Fibroblast of lung (primary cell): ENCODE measurements at regions not wholly inside any gene's neighbourhood (a gene's known extent, or its start where the extent isn't known, plus 50 kb on each side); places are given as distances from the start of the nearest gene placed in this dataset.

Source experiments
- DNase-seq, 2 donors: peaks; one replicate each; pipeline versions ENCODE4 v3.0.0 to v3.0.0-alpha.2; 2010; ENCODE audit warnings: low read depth in 2 of 2
- H2AFZ ChIP-seq: 2 replicates; pipeline ENCODE4 v1.5.1; 2012; ENCODE audit warnings: low read length, control low read depth, inconsistent platforms
- H3K27ac ChIP-seq: 2 replicates; pipeline ENCODE4 v1.5.1; 2011; ENCODE audit warnings: low read length, control low read depth; ENCODE audit not compliant: insufficient read depth
- H3K27me3 ChIP-seq: 2 replicates; pipeline ENCODE4 v1.5.1; 2011; ENCODE audit warnings: mild to moderate bottlenecking, low read length; ENCODE audit not compliant: control insufficient read depth, insufficient read depth
- H3K36me3 ChIP-seq: 2 replicates; pipeline ENCODE4 v1.5.1; 2011; ENCODE audit warnings: low read length; ENCODE audit not compliant: control insufficient read depth, insufficient read depth
- H3K4me1 ChIP-seq: 2 replicates; pipeline ENCODE4 v1.5.1; 2011; ENCODE audit warnings: low read length; ENCODE audit not compliant: control insufficient read depth, insufficient read depth; ENCODE audit errors: extremely low read depth
- H3K4me2 ChIP-seq: 2 replicates; pipeline ENCODE4 v1.5.1; 2011; ENCODE audit warnings: low read length, control low read depth; ENCODE audit not compliant: insufficient read depth; ENCODE audit errors: extremely low read depth
- H3K4me3 ChIP-seq, 4 experiments: fragments of 200-600 bp in 1 of 4; sonication (generic) in 1 of 4; replicated peaks in 1 of 4; 2 replicates each; pipeline ENCODE4 v1.5.1; 2011 to 2016; ENCODE audit warnings: low read length in 4 of 4, low read depth in 3 of 4, mild to moderate bottlenecking in 3 of 4, control low read depth in 2 of 4, inconsistent platforms in 1 of 4, mixed read lengths in 1 of 4; ENCODE audit not compliant: insufficient read depth in 1 of 4; ENCODE audit errors: control extremely low read depth in 1 of 4
- H3K79me2 ChIP-seq: 2 replicates; pipeline ENCODE4 v1.5.1; 2012; ENCODE audit warnings: mild to moderate bottlenecking, low read length, inconsistent platforms; ENCODE audit not compliant: control insufficient read depth, insufficient read depth
- H3K9ac ChIP-seq: 2 replicates; pipeline ENCODE4 v1.5.1; 2011; ENCODE audit warnings: mild to moderate bottlenecking, low read length, control low read depth; ENCODE audit not compliant: insufficient read depth
- H3K9me3 ChIP-seq: 2 replicates; pipeline ENCODE4 v1.5.1; 2012; ENCODE audit warnings: low read depth, low read length; ENCODE audit not compliant: control insufficient read depth, insufficient read depth
- H4K20me1 ChIP-seq: 2 replicates; pipeline ENCODE4 v1.5.1; 2011; ENCODE audit warnings: low read length; ENCODE audit not compliant: control insufficient read depth, insufficient read depth; ENCODE audit errors: extremely low read depth
- CTCF ChIP-seq, 2 donors: IDR thresholded peaks in 1 of 2; conservative IDR thresholded peaks in 1 of 2; 1 replicate in 1 of 2; 2 replicates in 1 of 2; pipeline ENCODE4 v1.5.1; 2011 to 2012; ENCODE audit warnings: low read length in 2 of 2, control low read depth in 1 of 2, inconsistent platforms in 1 of 2, low read depth in 1 of 2, mild to moderate bottlenecking in 1 of 2
- EZH2 ChIP-seq: IDR thresholded peaks from 2 replicates; pipeline ENCODE4 v1.5.1; 2012; ENCODE audit warnings: low read length, control low read depth, mild to moderate bottlenecking; ENCODE audit errors: missing control alignments

DNA sequence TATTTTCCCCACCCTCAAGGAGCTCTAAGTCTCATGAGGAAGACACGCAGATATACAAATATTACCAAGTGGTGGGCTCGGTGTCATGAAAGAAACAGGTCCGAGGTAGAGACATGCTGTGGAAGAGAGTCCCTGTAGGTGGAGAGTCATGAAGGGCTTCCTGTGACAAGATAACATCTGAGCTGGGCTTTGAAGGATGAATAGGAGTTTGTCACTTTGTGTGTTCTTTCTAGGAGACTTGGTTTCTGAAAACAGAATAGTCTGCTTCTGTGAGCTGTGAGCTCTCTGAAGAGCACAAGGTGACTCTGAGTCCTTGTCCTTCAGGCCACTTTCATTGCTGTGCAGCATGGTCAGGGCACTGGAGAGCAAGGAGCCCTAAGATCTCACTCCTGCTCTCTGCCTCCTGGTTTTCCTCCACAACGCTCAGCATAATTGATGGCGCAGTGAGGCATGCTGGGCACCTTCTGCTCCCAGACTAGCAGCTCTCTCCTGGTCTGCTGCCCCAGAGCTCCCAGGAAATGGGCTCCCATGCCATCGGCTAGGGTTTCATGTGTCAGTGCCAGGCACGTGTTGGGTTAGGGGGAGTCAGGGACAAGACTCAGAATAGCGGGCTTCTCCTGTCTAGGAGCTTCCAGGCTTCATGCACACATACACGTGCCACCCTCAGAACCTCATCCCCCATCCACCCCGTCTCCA is 209.9 kb upstream of the CSF3R start:
- H3K27me3 ChIP-seq: no peaks in the 10 kb centered on the region
- no peaks in the 10 kb centered on the region for H3K79me2 ChIP-seq
- no peaks in the 10 kb centered on the region for H4K20me1 ChIP-seq
- H3K36me3 ChIP-seq: no peaks in the 10 kb centered on the region
- no peak overlapping the region for H2AFZ ChIP-seq
- no peaks in the 10 kb centered on the region for H3K4me1 ChIP-seq
- H3K9ac ChIP-seq: no peak overlapping the region
- H3K27ac ChIP-seq: no peak overlapping the region
- H3K4me3 ChIP-seq: no peak overlapping the region
- no peak for TF ChIP-seq EZH2
- no peak for TF ChIP-seq CTCF (conservative IDR thresholded peaks at IDR 0.05 in 1 of 2, IDR thresholded peaks at IDR 0.05 in 1 of 2; ENCODE audit: low read depth in 1 of 2, low read length in 2 of 2)
- no peak for DNase-seq
- H3K4me2 ChIP-seq: no peak overlapping the region
- no peaks in the 10 kb centered on the region for H3K9me3 ChIP-seq

GRCh38 chr1:36691374-36691773 is 208.7 kb upstream of the CSF3R start:
- Histone ChIP-seq H2AFZ (no peak overlapping the region), H3K4me3 (no peak overlapping the region), H3K4me1 (no peaks in the 10 kb centered on the region), H3K4me2 (no peak overlapping the region), H3K27ac (no peak overlapping the region), H3K79me2 (no peaks in the 10 kb centered on the region), H3K9me3 (no peaks in the 10 kb centered on the region), H3K27me3 (no peaks in the 10 kb centered on the region), H3K9ac (no peak overlapping the region), H4K20me1 (no peaks in the 10 kb centered on the region), H3K36me3 (no peaks in the 10 kb centered on the region)
- TF ChIP-seq EZH2 (no peak), CTCF (conservative IDR thresholded peaks at IDR 0.05 in 1 of 2, IDR thresholded peaks at IDR 0.05 in 1 of 2; ENCODE audit: low read depth in 1 of 2, low read length in 2 of 2) (no peak)
- no peak for DNase-seq

DNA sequence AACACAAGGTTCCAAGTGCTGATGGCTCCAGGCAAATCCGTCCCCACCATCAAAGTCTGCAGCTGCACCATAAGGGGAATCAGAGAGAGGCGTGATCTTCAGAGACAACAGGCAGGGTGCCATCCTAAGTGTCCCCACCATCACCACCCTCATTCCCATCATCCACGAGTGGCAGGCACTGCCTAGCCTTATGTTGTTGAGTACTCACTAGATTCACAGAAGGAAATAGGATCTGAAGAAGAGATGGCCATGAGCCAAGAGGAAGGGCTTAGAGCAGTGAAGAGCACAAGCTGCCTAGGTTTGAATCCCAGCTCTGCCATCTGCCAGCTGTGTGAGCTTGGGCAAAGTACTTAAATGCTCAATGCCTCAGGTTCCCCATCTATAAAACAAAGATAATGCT is 207.3 kb upstream of the CSF3R start:
- no peak for DNase-seq
- no peak for TF ChIP-seq EZH2
- TF ChIP-seq CTCF (conservative IDR thresholded peaks at IDR 0.05 in 1 of 2, IDR thresholded peaks at IDR 0.05 in 1 of 2; ENCODE audit: low read depth in 1 of 2, low read length in 2 of 2): no peak
- Histone ChIP-seq H3K4me3 (no peak overlapping the region), H3K79me2 (no peaks in the 10 kb centered on the region), H3K27me3 (no peaks in the 10 kb centered on the region), H3K4me1 (no peaks in the 10 kb centered on the region), H3K36me3 (no peaks in the 10 kb centered on the region), H4K20me1 (no peaks in the 10 kb centered on the region), H3K9ac (no peak overlapping the region), H3K4me2 (no peak overlapping the region), H3K27ac (no peak overlapping the region), H2AFZ (no peak overlapping the region), H3K9me3 (no peaks in the 10 kb centered on the region)
